ENCODE measurements at regions not wholly inside any gene's neighbourhood (a gene's known extent, or its start where the extent isn't known, plus 50 kb on each side); places are given as distances from the start of the nearest gene placed in this dataset.
"Not testable (repeated sequence)": the region's sequence is repeated elsewhere in the genome, so short reads cannot be mapped to it uniquely, and the experiment has no call there.

- no peak for DNase-seq (ENCODE audit: low spot score)
Measured at GRCh38 chr3:176870451-176870850, 326.8 kb downstream of the TBL1XR1 start.

- no peak for DNase-seq (ENCODE audit: low spot score)
Measured at GRCh38 chr3:176867681-176868663, 329.3 kb downstream of the TBL1XR1 start.

GRCh38 chr3:176861137-176861536 lies 336.1 kb downstream of the TBL1XR1 start:
- DNase-seq (ENCODE audit: low spot score) = no peak

- DNase-seq (ENCODE audit: low spot score) = no peak
Measured at GRCh38 chr3:176856721-176857120, 340.6 kb downstream of the TBL1XR1 start.

- no peak for DNase-seq (ENCODE audit: low spot score)
Measured at GRCh38 chr3:176855901-176856486, 341.3 kb downstream of the TBL1XR1 start.

- DNase-seq (ENCODE audit: low spot score) = no peak
Measured at GRCh38 chr3:176855213-176855612, 342.1 kb downstream of the TBL1XR1 start.

- DNase-seq (ENCODE audit: low spot score) = no peak
Measured at GRCh38 chr3:176850498-176850897, 346.8 kb downstream of the TBL1XR1 start.

- DNase-seq (ENCODE audit: low spot score) = no peak
Measured at GRCh38 chr3:176848431-176849214, 348.7 kb downstream of the TBL1XR1 start.

GRCh38 chr3:176842914-176843313 lies 354.4 kb downstream of the TBL1XR1 start:
- DNase-seq (ENCODE audit: low spot score) = no peak

- DNase-seq (ENCODE audit: low spot score) = no peak
Measured at GRCh38 chr3:176840641-176841286, 356.5 kb downstream of the TBL1XR1 start.

GRCh38 chr3:176839901-176840300 lies 357.4 kb downstream of the TBL1XR1 start:
- no peak for DNase-seq (ENCODE audit: low spot score)

GRCh38 chr3:176839466-176839865 lies 357.8 kb downstream of the TBL1XR1 start:
- no peak for DNase-seq (ENCODE audit: low spot score)

GRCh38 chr3:176827244-176827643 lies 370.0 kb downstream of the TBL1XR1 start:
- DNase-seq (ENCODE audit: low spot score) = not testable (repeated sequence)

- no peak for DNase-seq (ENCODE audit: low spot score)
Measured at GRCh38 chr3:176824811-176825210, 372.5 kb downstream of the TBL1XR1 start.

- DNase-seq (ENCODE audit: low spot score) = no peak
Measured at GRCh38 chr3:176820764-176821163, 376.5 kb downstream of the TBL1XR1 start.

- no peak for DNase-seq (ENCODE audit: low spot score)
Measured at GRCh38 chr3:176816937-176817336, 380.3 kb downstream of the TBL1XR1 start.

GRCh38 chr3:176814285-176814684 lies 383.0 kb downstream of the TBL1XR1 start:
- DNase-seq (ENCODE audit: low spot score) = peak; percentile 76

GRCh38 chr3:176807938-176808337 lies 389.3 kb downstream of the TBL1XR1 start:
- no peak for DNase-seq (ENCODE audit: low spot score)

- no peak for DNase-seq (ENCODE audit: low spot score)
Measured at GRCh38 chr3:176799675-176800074, 397.6 kb downstream of the TBL1XR1 start.

- peak; percentile 11 for DNase-seq (ENCODE audit: low spot score)
Measured at GRCh38 chr3:176798680-176799079, 398.6 kb downstream of the TBL1XR1 start.

- no peak for DNase-seq (ENCODE audit: low spot score)
Measured at GRCh38 chr3:176796371-176796770, 400.9 kb downstream of the TBL1XR1 start.

GRCh38 chr3:176795891-176796290 lies 401.4 kb downstream of the TBL1XR1 start:
- DNase-seq (ENCODE audit: low spot score) = no peak

Data from HuH-7 (cell line).